GM19468 (cell line): ENCODE measurements at regions not wholly inside any gene's neighbourhood (a gene's known extent, or its start where the extent isn't known, plus 50 kb on each side); places are given as distances from the start of the nearest gene placed in this dataset.
"Not testable (repeated sequence)": the region's sequence is repeated elsewhere in the genome, so short reads cannot be mapped to it uniquely, and the experiment has no call there.

Experiments used
- ATAC-seq: cut with Tn5 transposase; IDR thresholded peaks from one replicate; pipeline ENCODE4 v1.9.1; 2021; ENCODE audit warnings: mild to moderate bottlenecking, moderate library complexity, moderate number of reproducible peaks; ENCODE audit not compliant: unreplicated experiment; ENCODE audit errors: extremely low read depth

- no peak for ATAC-seq
These were observed 93.9 kb downstream of the BUD13 start for GRCh38 chr11:116678887-116679286.

GRCh38 chr11:116667318-116667717, 105.5 kb downstream of the BUD13 start:
- not testable (repeated sequence) for ATAC-seq

- not testable (repeated sequence) for ATAC-seq
These were observed 106.0 kb downstream of the BUD13 start for GRCh38 chr11:116666673-116667249.

- no peak for ATAC-seq
These were observed 107.3 kb downstream of the BUD13 start for GRCh38 chr11:116665523-116665922.

GRCh38 chr11:116661056-116661455, 111.7 kb downstream of the BUD13 start:
- ATAC-seq = no peak

- no peak for ATAC-seq
These were observed 112.8 kb downstream of the BUD13 start for GRCh38 chr11:116660011-116660410.

- ATAC-seq = no peak
These were observed 113.8 kb downstream of the BUD13 start for GRCh38 chr11:116658876-116659535.

GRCh38 chr11:116657842-116658825, 114.7 kb downstream of the BUD13 start:
- ATAC-seq = no peak

GRCh38 chr11:116656011-116656410, 116.8 kb downstream of the BUD13 start:
- no peak for ATAC-seq

GRCh38 chr11:116654526-116654925, 118.3 kb downstream of the BUD13 start:
- no peak for ATAC-seq

GRCh38 chr11:116653206-116653605, 119.6 kb downstream of the BUD13 start:
- ATAC-seq = no peak

- no peak for ATAC-seq
These were observed 121.0 kb downstream of the BUD13 start for GRCh38 chr11:116651737-116652237.

- ATAC-seq = no peak
These were observed 121.6 kb downstream of the BUD13 start for GRCh38 chr11:116651098-116651736.

GRCh38 chr11:116650052-116650451, 122.7 kb downstream of the BUD13 start:
- no peak for ATAC-seq

GRCh38 chr11:116649268-116649667, 123.5 kb downstream of the BUD13 start:
- no peak for ATAC-seq

GRCh38 chr11:116648247-116649174, 124.3 kb downstream of the BUD13 start:
- no peak for ATAC-seq

GRCh38 chr11:116647305-116648080, 125.3 kb downstream of the BUD13 start:
- no peak for ATAC-seq

- ATAC-seq = no peak
These were observed 126.6 kb downstream of the BUD13 start for GRCh38 chr11:116646191-116646590.

- ATAC-seq = no peak
These were observed 127.9 kb downstream of the BUD13 start for GRCh38 chr11:116644941-116645305.
